Stimulated activated naive CD8-positive, alpha-beta T cell treated with anti-CD3 and anti-CD28 coated beads, Interleukin-15, Interleukin-2, amounts not matched to agents 100 ng/mL and 50 ng/mL, for 24 hours (primary cell): ENCODE measurements at regions not wholly inside any gene's neighbourhood (a gene's known extent, or its start where the extent isn't known, plus 50 kb on each side); places are given as distances from the start of the nearest gene placed in this dataset.

ENCODE experiments used
- H3K27ac Mint-ChIP-seq: one replicate; pipeline ENCODE4 v1.8.0; 2021; ENCODE audit warnings: mild to moderate bottlenecking, mixed read lengths
- H3K27me3 Mint-ChIP-seq: one replicate; pipeline ENCODE4 v1.8.0; 2021; ENCODE audit warnings: mixed read lengths
- H3K36me3 Mint-ChIP-seq: one replicate; pipeline ENCODE4 v1.8.0; 2021; ENCODE audit warnings: low read depth, mixed read lengths
- H3K4me1 Mint-ChIP-seq: one replicate; pipeline ENCODE4 v1.8.0; 2021; ENCODE audit warnings: low read depth, mixed read lengths
- H3K4me3 Mint-ChIP-seq: one replicate; pipeline ENCODE4 v1.8.0; 2021; ENCODE audit warnings: mild to moderate bottlenecking, mixed read lengths
- H3K9me3 Mint-ChIP-seq: one replicate; pipeline ENCODE4 v1.8.0; 2021; ENCODE audit warnings: mixed read lengths

DNA sequence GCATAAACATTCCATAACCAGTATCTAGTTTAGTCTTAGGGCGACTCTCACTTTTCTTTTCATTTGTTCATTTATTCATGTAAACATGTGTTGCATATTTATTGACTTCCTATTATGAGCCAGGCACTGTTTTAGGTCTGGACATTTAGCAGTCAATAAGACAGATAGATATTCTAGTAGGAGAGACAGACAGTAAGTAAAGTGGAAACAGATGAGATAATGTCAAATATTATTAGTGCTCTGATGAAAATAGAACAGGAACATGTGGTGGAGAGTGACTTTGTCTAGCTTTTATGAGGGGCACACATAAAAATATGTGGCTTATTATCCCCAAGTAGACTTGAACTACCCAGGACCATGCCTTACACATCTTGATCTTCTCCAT lies 193.0 kb downstream of the NDFIP2 start:
- Mint-ChIP-seq H3K4me1 (no peaks in the 10 kb centered on the region), H3K27ac (no peak overlapping the region), H3K27me3 (no peaks in the 10 kb centered on the region), H3K36me3 (no peaks in the 10 kb centered on the region), H3K4me3 (no peak overlapping the region), H3K9me3 (no peaks in the 10 kb centered on the region)

DNA sequence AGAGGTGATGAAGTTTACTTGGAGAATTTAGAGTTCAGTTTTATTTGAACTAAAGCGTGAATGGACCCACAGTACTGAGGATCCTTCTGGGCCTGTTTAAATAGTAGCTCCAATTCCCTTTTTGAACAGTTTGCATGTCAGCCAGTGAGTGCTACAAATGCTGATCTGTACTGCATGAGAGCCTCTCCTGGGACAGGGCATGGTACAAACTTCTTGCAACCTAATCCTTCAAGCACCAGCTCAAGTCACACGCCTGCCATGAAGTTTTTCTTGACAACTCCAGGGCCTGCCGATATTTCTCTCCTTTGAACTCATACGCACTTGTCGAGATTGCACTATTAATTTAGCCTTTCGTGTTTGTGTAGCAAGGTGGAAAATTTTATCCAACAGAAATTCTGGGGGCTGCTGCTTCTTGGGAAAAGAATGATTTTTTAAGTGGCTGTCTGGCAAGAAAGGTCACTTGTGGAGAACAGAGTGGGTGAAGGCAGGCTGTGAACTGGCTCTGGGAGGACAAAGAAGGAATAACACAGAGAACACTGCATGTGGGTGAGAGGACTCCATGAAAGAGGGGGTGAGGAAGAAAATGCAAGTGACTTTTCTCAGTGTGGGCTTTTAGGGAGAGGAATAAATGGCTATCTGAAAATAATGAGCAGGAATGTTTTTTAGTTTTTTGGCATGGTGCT lies 192.5 kb downstream of the NDFIP2 start:
- no peaks in the 10 kb centered on the region for H3K27me3 Mint-ChIP-seq
- no peaks in the 10 kb centered on the region for H3K4me1 Mint-ChIP-seq
- H3K4me3 Mint-ChIP-seq: no peak overlapping the region
- H3K27ac Mint-ChIP-seq: no peak overlapping the region
- no peaks in the 10 kb centered on the region for H3K9me3 Mint-ChIP-seq
- no peaks in the 10 kb centered on the region for H3K36me3 Mint-ChIP-seq

DNA sequence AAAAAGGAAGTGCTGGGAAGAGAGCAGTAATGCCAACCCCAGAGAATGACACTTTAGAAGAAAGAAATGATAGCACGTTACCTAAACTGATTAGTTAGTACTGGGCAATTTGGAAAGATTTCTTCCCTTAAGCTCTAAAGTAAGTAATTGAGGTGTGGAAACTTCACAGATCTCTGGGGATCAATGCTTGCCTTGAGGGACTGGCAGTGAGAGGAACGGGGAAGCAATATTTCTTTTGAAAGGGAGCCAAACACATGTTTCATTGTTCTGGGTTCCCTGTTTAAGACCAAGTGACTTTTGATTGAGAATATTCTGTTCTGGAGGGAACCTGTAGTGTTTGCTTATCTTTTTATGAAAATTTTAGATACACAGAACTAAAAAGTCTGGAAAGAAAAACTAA lies 190.5 kb downstream of the NDFIP2 start:
- H3K27ac Mint-ChIP-seq: no peak overlapping the region
- no peaks in the 10 kb centered on the region for H3K4me1 Mint-ChIP-seq
- no peaks in the 10 kb centered on the region for H3K36me3 Mint-ChIP-seq
- peaks cover 4% of the 10 kb centered on the region for H3K27me3 Mint-ChIP-seq
- H3K4me3 Mint-ChIP-seq: no peak overlapping the region
- H3K9me3 Mint-ChIP-seq: no peaks in the 10 kb centered on the region

DNA sequence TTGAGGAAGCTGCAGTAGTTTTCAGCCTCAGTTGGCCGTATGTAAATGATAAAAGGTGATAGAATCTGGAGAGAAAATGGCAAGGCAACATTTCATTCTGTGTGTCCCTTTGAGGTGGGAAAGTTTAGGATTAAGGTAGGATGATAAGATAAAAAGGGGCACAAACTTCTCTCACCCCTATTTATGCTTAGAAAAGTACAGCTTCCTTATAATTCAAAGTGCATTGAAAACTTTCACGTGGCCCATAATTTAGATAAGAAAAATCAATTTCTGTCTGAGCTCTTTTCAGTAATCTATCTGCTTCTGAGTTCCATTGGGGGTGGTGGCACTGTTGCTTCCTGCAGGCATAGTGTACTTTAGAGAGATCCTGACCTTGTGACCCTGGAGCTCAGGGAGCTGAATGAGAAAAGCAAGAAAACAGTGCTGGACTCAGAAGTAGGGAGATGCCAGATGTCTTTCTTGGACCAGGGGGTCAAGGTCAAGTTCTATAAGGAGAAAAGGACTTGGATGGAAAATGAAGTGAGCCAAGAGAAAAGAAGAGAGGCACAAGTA lies 187.3 kb downstream of the NDFIP2 start:
- H3K27me3 Mint-ChIP-seq: peaks cover 4% of the 10 kb centered on the region
- no peak overlapping the region for H3K27ac Mint-ChIP-seq
- H3K4me3 Mint-ChIP-seq: no peak overlapping the region
- no peaks in the 10 kb centered on the region for H3K4me1 Mint-ChIP-seq
- H3K36me3 Mint-ChIP-seq: no peaks in the 10 kb centered on the region
- H3K9me3 Mint-ChIP-seq: no peaks in the 10 kb centered on the region

DNA sequence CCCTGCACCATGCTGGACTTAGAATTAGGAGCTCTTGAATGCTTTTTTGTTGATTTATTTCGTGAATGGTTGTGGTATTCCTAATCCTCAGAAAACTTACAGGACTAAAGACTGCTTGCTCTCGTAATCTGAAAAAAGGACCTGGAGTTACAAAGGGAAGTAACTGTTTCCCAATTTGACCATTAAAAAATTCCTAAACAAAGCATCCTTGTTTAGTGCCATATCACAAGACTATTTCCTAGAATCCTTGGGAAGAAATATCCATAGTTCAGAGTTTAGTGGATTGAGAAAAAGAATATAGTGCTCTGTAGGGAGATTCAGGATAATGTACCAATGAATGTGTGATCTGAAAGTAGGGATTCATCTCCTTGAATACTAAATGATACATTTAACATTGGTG lies 186.8 kb downstream of the NDFIP2 start:
- Mint-ChIP-seq H3K36me3 (no peaks in the 10 kb centered on the region), H3K27me3 (peaks cover 8% of the 10 kb centered on the region), H3K27ac (no peak overlapping the region), H3K4me1 (no peaks in the 10 kb centered on the region), H3K4me3 (no peak overlapping the region), H3K9me3 (no peaks in the 10 kb centered on the region)

DNA sequence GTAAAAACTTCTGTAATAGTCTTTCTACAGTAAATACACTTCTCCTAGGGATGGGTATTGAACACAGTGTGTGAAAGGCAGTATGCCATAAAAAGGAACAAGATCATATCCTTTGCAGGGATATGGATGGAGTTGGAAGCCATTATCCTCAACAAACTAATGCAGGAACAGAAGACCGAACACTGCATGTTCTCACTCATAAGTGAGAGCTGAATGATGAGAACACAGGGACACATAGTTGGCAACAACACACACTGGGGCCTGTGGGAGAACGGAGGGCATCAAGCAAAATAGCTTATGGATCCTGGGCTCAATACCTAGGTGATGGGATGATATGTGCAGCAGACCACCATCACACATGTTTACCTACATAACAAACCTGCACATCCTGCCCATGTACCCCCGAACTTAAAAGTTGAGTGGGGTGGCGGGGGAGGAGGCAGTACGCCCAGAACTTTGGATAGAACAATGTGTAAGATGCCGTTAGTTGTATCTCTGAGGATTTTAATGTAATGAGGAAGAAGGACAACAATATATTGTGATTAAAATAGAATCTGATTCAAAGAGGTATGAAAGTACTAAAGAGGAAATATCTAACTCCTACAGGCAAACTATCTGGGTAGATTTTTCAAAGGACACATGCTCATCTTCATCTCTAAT lies 183.2 kb downstream of the NDFIP2 start:
- Mint-ChIP-seq H3K36me3 (no peaks in the 10 kb centered on the region), H3K27me3 (peaks cover 17% of the 10 kb centered on the region), H3K9me3 (no peaks in the 10 kb centered on the region), H3K27ac (no peak overlapping the region), H3K4me3 (no peak overlapping the region), H3K4me1 (no peaks in the 10 kb centered on the region)

DNA sequence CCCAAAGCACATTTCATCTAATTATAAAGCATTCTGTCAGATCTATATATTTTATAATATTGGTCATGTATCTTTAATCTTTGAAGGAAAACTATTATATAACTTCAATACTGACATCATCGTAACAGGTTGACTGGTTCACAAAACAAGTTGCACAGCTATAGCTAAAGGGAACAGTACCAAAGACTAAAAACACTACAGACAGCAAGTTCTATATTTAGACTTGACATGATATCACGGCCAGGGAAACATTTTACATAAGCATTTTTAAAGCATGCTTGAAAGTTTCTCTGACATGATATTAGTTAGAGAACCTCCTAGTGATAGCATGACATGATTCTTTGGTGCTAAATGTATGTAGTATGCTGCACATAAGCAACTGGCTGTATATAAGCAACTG lies 182.5 kb downstream of the NDFIP2 start:
- peaks cover 22% of the 10 kb centered on the region for H3K27me3 Mint-ChIP-seq
- H3K9me3 Mint-ChIP-seq: no peaks in the 10 kb centered on the region
- H3K4me3 Mint-ChIP-seq: no peak overlapping the region
- no peaks in the 10 kb centered on the region for H3K36me3 Mint-ChIP-seq
- no peak overlapping the region for H3K27ac Mint-ChIP-seq
- no peaks in the 10 kb centered on the region for H3K4me1 Mint-ChIP-seq

DNA sequence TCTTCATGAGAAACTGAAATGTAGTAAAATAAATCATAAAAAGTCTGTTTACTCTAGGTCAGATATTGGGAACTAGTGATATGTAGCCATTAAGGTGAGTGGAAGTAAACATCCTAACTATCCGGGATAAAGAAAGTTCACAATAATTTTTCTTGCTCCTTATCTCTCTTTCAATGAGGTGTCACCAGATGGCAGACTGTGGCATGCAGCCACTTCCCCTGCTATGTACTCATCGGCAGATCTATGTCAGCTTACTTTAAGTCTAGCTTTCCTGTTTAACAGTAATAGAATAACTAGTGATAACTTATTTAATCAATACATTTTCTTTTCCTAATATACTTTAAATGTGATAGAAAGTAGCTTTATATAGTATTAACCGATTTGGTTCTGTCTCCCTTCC lies 181.9 kb downstream of the NDFIP2 start:
- Mint-ChIP-seq H3K4me1 (no peaks in the 10 kb centered on the region), H3K27ac (no peak overlapping the region), H3K9me3 (no peaks in the 10 kb centered on the region), H3K4me3 (no peak overlapping the region), H3K27me3 (peaks cover 19% of the 10 kb centered on the region), H3K36me3 (no peaks in the 10 kb centered on the region)

DNA sequence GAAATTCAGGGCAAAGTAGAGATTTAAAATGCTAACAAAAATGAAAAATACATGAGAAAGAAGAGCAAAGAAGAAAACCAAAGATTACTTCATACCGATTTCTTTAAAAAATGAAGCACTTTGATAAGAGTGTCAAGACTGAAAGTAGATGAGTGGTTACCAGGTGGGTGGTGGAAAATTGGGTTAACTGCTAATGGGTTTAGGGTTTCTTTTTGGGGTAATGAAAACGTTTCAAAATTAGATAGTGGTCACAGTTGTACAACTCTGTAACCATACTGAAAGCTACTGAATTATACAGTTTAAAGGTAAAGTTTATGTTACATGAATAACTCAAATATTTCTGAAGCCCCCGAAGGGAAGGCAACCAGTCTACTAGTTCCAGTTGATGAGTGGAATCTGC lies 179.4 kb downstream of the NDFIP2 start:
- no peaks in the 10 kb centered on the region for H3K4me1 Mint-ChIP-seq
- no peaks in the 10 kb centered on the region for H3K36me3 Mint-ChIP-seq
- H3K27ac Mint-ChIP-seq: no peak overlapping the region
- peaks cover 25% of the 10 kb centered on the region for H3K27me3 Mint-ChIP-seq
- no peaks in the 10 kb centered on the region for H3K9me3 Mint-ChIP-seq
- H3K4me3 Mint-ChIP-seq: no peak overlapping the region

DNA sequence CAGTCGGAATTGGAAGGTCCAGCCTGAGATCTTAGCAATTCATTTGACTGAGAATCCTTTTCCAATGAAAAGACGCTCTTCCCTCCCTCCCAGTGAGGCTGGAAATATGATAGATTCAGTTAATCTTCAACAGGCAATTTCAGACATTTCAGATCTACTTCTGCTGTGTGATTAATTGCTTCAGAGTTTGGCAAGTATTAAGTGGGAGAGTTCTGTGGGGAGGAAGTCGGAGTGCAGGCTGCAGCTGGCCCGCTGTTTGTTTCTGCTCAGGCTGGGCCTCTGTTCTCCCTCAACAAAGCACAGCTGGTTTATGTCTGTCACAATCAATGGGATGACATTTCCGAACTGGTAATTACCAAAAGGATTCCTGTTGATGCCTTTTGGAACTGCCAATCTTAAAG lies 178.2 kb downstream of the NDFIP2 start:
- no peaks in the 10 kb centered on the region for H3K36me3 Mint-ChIP-seq
- no peak overlapping the region for H3K27ac Mint-ChIP-seq
- H3K9me3 Mint-ChIP-seq: no peaks in the 10 kb centered on the region
- no peak overlapping the region for H3K4me3 Mint-ChIP-seq
- peaks cover 25% of the 10 kb centered on the region for H3K27me3 Mint-ChIP-seq
- H3K4me1 Mint-ChIP-seq: no peaks in the 10 kb centered on the region

DNA sequence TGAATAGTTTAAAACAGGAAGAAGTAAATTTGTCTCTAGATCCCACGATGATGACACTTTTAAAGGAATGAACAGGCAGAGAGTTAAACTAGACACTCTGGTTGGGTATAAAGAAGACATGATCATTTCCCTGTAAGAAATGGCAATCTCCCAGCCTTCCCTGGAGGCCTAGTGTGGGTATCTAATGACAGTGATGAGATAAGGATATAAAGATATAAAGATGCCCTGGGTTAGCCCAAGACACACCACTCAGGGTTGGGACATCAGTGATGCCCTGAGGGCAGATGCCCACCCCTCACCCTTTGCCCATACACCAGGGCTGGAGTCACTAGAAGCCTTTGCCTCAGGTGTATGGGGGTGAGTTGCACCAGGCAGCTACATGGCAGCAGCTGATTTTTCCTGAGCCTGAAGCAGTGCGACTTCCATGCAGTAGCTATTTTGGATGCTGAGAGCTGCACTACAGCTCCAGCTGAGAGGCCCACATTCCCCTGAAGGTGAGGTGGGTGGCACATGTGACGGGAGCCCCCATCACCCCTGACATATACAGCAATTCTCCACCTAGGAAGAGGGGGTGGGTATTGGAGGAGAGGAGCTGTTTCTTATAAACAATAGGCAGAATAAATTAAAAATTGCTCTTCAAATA lies 177.5 kb downstream of the NDFIP2 start:
- Mint-ChIP-seq H3K4me1 (no peaks in the 10 kb centered on the region), H3K27ac (no peak overlapping the region), H3K36me3 (no peaks in the 10 kb centered on the region), H3K9me3 (no peaks in the 10 kb centered on the region), H3K27me3 (peaks cover 25% of the 10 kb centered on the region), H3K4me3 (no peak overlapping the region)

DNA sequence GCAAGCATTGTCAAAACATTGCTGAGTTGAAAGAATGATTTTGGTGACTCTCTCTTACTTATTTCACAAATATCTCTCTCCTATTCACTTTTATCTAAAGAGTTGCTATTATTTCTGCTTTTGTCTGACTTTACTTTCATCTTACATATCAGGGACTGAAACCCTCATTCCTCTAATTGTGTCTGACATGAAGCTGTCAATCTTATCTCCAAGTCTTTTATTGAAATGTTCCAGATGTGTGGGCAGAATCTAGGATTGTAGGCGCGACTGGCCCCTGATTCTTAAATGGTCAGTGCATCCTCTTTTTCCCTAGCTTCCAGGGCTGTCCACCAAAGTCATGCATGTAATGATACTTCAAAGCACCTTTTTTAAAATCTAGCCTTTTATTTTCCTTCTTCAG lies 174.6 kb downstream of the NDFIP2 start:
- Mint-ChIP-seq H3K4me1 (no peaks in the 10 kb centered on the region), H3K27me3 (peaks cover 17% of the 10 kb centered on the region), H3K27ac (no peak overlapping the region), H3K9me3 (no peaks in the 10 kb centered on the region), H3K4me3 (no peak overlapping the region), H3K36me3 (no peaks in the 10 kb centered on the region)

DNA sequence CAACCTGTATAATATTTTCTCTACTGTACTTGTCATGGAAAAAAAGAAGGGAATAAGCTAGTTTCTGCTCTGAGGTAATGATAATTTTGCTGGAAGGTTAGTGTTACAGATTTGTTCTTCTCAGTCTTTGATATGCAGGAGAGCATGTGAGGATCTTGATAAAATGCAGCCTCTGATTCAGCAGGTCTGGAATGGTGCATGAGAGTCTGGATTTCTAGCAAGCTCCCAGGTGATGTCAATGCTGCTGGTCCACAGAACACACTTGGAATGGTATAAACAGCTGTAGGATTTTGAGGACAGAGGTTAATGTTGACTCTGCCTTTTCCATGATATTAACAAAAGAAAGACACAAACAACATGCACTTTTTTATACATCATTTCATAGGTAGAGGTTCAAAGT lies 173.6 kb downstream of the NDFIP2 start:
- Mint-ChIP-seq H3K36me3 (no peaks in the 10 kb centered on the region), H3K27me3 (peaks cover 16% of the 10 kb centered on the region), H3K4me1 (no peaks in the 10 kb centered on the region), H3K27ac (no peak overlapping the region), H3K4me3 (no peak overlapping the region), H3K9me3 (no peaks in the 10 kb centered on the region)

DNA sequence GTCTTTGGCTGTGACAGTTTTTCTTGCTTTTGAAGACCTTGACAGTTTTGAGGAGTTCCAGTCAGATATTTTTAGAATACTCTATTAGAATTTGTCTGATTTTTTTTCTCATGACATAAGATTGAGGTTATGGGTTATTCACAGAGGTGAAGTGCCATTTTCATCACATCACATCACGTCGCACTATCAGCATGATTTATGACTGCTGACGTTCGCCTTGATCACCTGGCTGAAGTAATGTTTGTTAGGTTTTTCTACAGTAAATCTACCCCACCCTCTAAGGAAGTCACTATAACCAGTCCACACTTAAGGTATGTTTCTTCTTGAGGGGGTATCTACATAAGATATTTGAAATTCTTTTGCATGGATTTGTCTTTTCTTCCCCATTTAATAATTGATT lies 169.7 kb downstream of the NDFIP2 start:
- Mint-ChIP-seq H3K27ac (no peak overlapping the region), H3K4me1 (no peaks in the 10 kb centered on the region), H3K36me3 (no peaks in the 10 kb centered on the region), H3K9me3 (no peaks in the 10 kb centered on the region), H3K27me3 (no peaks in the 10 kb centered on the region), H3K4me3 (no peak overlapping the region)

DNA sequence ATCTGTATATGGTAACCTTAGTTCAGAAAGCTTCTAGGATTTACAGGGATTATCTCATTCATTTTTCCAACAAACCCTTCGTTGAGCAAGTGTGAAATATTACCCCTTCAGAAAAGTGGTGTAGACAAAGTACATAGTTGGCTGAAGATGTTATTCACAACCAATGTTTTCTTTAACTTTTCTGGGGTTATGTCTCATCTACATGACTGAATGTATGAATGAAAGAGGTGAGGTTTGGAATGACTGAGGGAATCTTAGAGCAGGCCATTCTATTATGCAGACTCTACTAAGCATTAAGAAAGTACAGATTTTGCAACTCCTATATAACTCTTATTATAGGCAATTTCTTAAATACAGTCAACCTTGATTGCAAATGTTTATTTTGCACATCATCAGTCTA lies 167.2 kb downstream of the NDFIP2 start:
- no peak overlapping the region for H3K27ac Mint-ChIP-seq
- H3K4me1 Mint-ChIP-seq: no peaks in the 10 kb centered on the region
- no peak overlapping the region for H3K4me3 Mint-ChIP-seq
- no peaks in the 10 kb centered on the region for H3K27me3 Mint-ChIP-seq
- no peaks in the 10 kb centered on the region for H3K36me3 Mint-ChIP-seq
- no peaks in the 10 kb centered on the region for H3K9me3 Mint-ChIP-seq
